ENCODE measurements at regions not wholly inside any gene's neighbourhood (a gene's known extent, or its start where the extent isn't known, plus 50 kb on each side); places are given as distances from the start of the nearest gene placed in this dataset.

DNA sequence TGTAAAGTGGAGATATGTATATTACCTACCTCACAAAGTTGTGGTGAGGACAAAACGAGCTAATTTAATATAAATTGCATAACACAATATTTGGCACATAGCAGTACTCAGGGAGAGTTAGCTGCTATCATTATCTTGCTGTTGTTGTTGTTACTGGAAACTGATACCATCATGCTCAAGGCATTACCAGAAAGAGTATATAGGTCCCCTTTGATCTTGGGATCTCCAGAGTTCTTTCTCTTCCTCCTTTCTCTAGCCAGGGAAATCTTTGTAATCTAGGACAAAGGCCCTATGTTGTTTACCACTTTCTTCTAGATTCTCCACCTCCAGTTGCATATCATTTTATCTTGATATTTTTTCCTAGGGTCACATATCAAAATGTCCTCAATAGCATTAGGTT is 114.8 kb upstream of the RASA1 start:
- TF ChIP-seq CTCF (IDR thresholded peaks at IDR 0.05) (no peak), POLR2A (IDR thresholded peaks at IDR 0.05) (no peak)

All from lower leg skin (tissue), 3 donors.